CD1c-positive myeloid dendritic cell (primary cell): ENCODE measurements at regions not wholly inside any gene's neighbourhood (a gene's known extent, or its start where the extent isn't known, plus 50 kb on each side); places are given as distances from the start of the nearest gene placed in this dataset.
A peak's percentile ranks its signal among the peaks of the same experiment; 100 is the strongest.

Experiments used
- DNase-seq: peaks from one replicate; pipeline ENCODE4 v3.0.0-alpha.2; 2016; ENCODE audit errors: extremely low spot score

GRCh38 chr20:48358176-48359054 lies 469.4 kb downstream of the PREX1 start:
- DNase-seq = no peak

GRCh38 chr20:48357714-48358113 lies 470.1 kb downstream of the PREX1 start:
- DNase-seq = no peak

GRCh38 chr20:48354903-48355302 lies 472.9 kb downstream of the PREX1 start:
- DNase-seq = no peak

GRCh38 chr20:48354320-48354876 lies 473.4 kb downstream of the PREX1 start:
- DNase-seq = no peak

GRCh38 chr20:48352628-48353027 lies 475.2 kb downstream of the PREX1 start:
- DNase-seq = no peak

GRCh38 chr20:48352042-48352441 lies 475.8 kb downstream of the PREX1 start:
- no peak for DNase-seq

GRCh38 chr20:48350313-48350988 lies 477.3 kb downstream of the PREX1 start:
- DNase-seq = peak; percentile 12

GRCh38 chr20:48349656-48350055 lies 478.1 kb downstream of the PREX1 start:
- DNase-seq = no peak

- no peak for DNase-seq
Measured at GRCh38 chr20:48348022-48348421, 479.8 kb downstream of the PREX1 start.

GRCh38 chr20:48342822-48343513 lies 484.8 kb downstream of the PREX1 start:
- DNase-seq = no peak

- DNase-seq = no peak
Measured at GRCh38 chr20:48340883-48341281, 486.9 kb downstream of the PREX1 start.

GRCh38 chr20:48339986-48340882 lies 487.6 kb downstream of the PREX1 start:
- DNase-seq = no peak

- DNase-seq = no peak
Measured at GRCh38 chr20:48339190-48339985, 488.4 kb downstream of the PREX1 start.

- no peak for DNase-seq
Measured at GRCh38 chr20:48338717-48339116, 489.1 kb downstream of the PREX1 start.

GRCh38 chr20:48336597-48336996 lies 491.2 kb downstream of the PREX1 start:
- DNase-seq = no peak

- no peak for DNase-seq
Measured at GRCh38 chr20:48335308-48336050, 492.3 kb downstream of the PREX1 start.

- no peak for DNase-seq
Measured at GRCh38 chr20:48333707-48334106, 494.1 kb downstream of the PREX1 start.

- DNase-seq = no peak
Measured at GRCh38 chr20:48332555-48332954, 495.2 kb downstream of the PREX1 start.

GRCh38 chr20:48331518-48332286 lies 496.1 kb downstream of the PREX1 start:
- DNase-seq = no peak
